SK-N-SH (cell line): ENCODE measurements at regions not wholly inside any gene's neighbourhood (a gene's known extent, or its start where the extent isn't known, plus 50 kb on each side); places are given as distances from the start of the nearest gene placed in this dataset.

Experiments
- CTCF ChIA-PET: fragments of 300-600, 350-600 bp; formaldehyde crosslinking; extraction: SDS; loops from one replicate; lab custom pipeline; 2021; lab: Yijun Ruan, JAX
- POLR2A ChIA-PET: fragments of 350-600 bp; sonication (Branson Sonifier 250); formaldehyde crosslinking; extraction: SDS; loops from one replicate; lab custom pipeline; 2020; ENCODE audit warnings: antibody characterized with exemption, inconsistent platforms; lab: Yijun Ruan, JAX
- DNase-seq: peaks from one replicate; pipeline ENCODE4 v3.0.0; 2012
- H2AFZ ChIP-seq: fragments of 200-600 bp; sonication (generic); 2 replicates; pipeline ENCODE4 v1.8.1; 2016; ENCODE audit warnings: antibody characterized with exemption, mild to moderate bottlenecking, low read depth
- H3F3A ChIP-seq: fragments of 200-600 bp; sonication (generic); replicated peaks from 2 replicates; pipeline ENCODE3; 2016; ENCODE audit warnings: antibody characterized with exemption, mild to moderate bottlenecking; ENCODE audit not compliant: insufficient read depth
- H3K27ac ChIP-seq, 2 experiments: fragments of 200-500 bp in 1 of 2; fragments of 200-600 bp in 1 of 2; sonication (Bioruptor generic) in 1 of 2; sonication (generic), shearing (Covaris generic) in 1 of 2; 2 replicates each; pipeline versions ENCODE4 v1.5.1 to v1.6.1; 2014 to 2016; ENCODE audit warnings: low read depth in 2 of 2, inconsistent platforms in 1 of 2, low read length in 1 of 2, mild to moderate bottlenecking in 1 of 2, mixed read lengths in 1 of 2
- H3K27me3 ChIP-seq: fragments of 200-600 bp; sonication (generic), shearing (Covaris generic); 2 replicates; pipeline ENCODE4 v1.6.1; 2016; ENCODE audit warnings: mixed run types; ENCODE audit not compliant: insufficient read depth
- H3K36me3 ChIP-seq, 2 experiments: fragments of 200-500 bp in 1 of 2; fragments of 200-600 bp in 1 of 2; sonication (Bioruptor generic) in 1 of 2; sonication (generic) in 1 of 2; replicated peaks in 1 of 2; 2 replicates each; pipeline versions ENCODE3 to v1.5.1; 2014 to 2016; ENCODE audit warnings: low read length in 1 of 2, mild to moderate bottlenecking in 1 of 2; ENCODE audit not compliant: insufficient read depth in 2 of 2, control insufficient read depth in 1 of 2
- H3K4me1 ChIP-seq, 2 experiments: fragments of 200-500 bp in 1 of 2; fragments of 200-600 bp in 1 of 2; sonication (Bioruptor generic) in 1 of 2; sonication (generic), shearing (Covaris generic) in 1 of 2; 2 replicates each; pipeline versions ENCODE4 v1.5.1 to v1.6.1; 2014 to 2016; ENCODE audit warnings: low read depth in 1 of 2, low read length in 1 of 2, mixed run types in 1 of 2; ENCODE audit not compliant: insufficient read depth in 2 of 2, control insufficient read depth in 1 of 2
- H3K4me2 ChIP-seq: fragments of 200-600 bp; sonication (generic), shearing (Covaris generic); 2 replicates; pipeline ENCODE4 v1.6.1; 2017; ENCODE audit warnings: mixed run types
- H3K4me3 ChIP-seq, 2 experiments: fragments of 200-500 bp in 1 of 2; fragments of 200-600 bp in 1 of 2; sonication (Bioruptor generic) in 1 of 2; sonication (generic), shearing (Covaris generic) in 1 of 2; 2 replicates each; pipeline versions ENCODE4 v1.5.1 to v1.8.1; 2014 to 2016; ENCODE audit warnings: low read depth in 2 of 2, inconsistent platforms in 1 of 2, low read length in 1 of 2, mild to moderate bottlenecking in 1 of 2, mixed read lengths in 1 of 2, moderate library complexity in 1 of 2
- H3K79me2 ChIP-seq: fragments of 200-600 bp; sonication (generic); 2 replicates; pipeline ENCODE4 v1.8.1; 2017; ENCODE audit warnings: mild to moderate bottlenecking; ENCODE audit not compliant: insufficient read depth
- H3K9ac ChIP-seq: fragments of 200-600 bp; sonication (generic); 2 replicates; pipeline ENCODE4 v1.6.1; 2017; ENCODE audit warnings: mixed run types
- H3K9me2 ChIP-seq: fragments of 200-600 bp; sonication (generic); 2 replicates; pipeline ENCODE4 v1.6.1; 2017; ENCODE audit warnings: mixed run types
- H3K9me3 ChIP-seq: fragments of 200-600 bp; sonication (generic); 2 replicates; pipeline ENCODE4 v1.6.1; 2017; ENCODE audit warnings: mixed run types, mild to moderate bottlenecking, moderate library complexity
- H4K20me1 ChIP-seq: fragments of 200-600 bp; sonication (generic); 2 replicates; pipeline ENCODE4 v1.6.1; 2017; ENCODE audit warnings: mild to moderate bottlenecking, mixed run types; ENCODE audit not compliant: insufficient read depth
- CTCF ChIP-seq: fragments of 200-600 bp; sonication (generic); IDR thresholded peaks from 2 replicates; pipeline ENCODE4 v1.6.1; 2017; ENCODE audit warnings: antibody characterized with exemption, mild to moderate bottlenecking, moderate library complexity
- EP300 ChIP-seq, 2 experiments: IDR thresholded peaks; 2 replicates each; pipeline versions ENCODE4 v1.4.0 to v1.6.1; 2012; ENCODE audit warnings: borderline replicate concordance in 1 of 2, low read depth in 1 of 2, low read length in 1 of 2
- EZH2phosphoT487 ChIP-seq: fragments of 200-600 bp; sonication (generic); IDR thresholded peaks from 2 replicates; pipeline ENCODE4 v1.6.1; 2017; ENCODE audit warnings: low read depth, mixed run types, mild to moderate bottlenecking, antibody characterized with exemption, moderate library complexity, borderline replicate concordance
- FOSL2 ChIP-seq: IDR thresholded peaks from 2 replicates; pipeline ENCODE4 v1.4.0; 2012; ENCODE audit warnings: low read depth, mild to moderate bottlenecking, moderate library complexity, borderline replicate concordance
- FOXJ3 ChIP-seq: sonication (generic); formaldehyde crosslinking; IDR thresholded peaks from 2 replicates; pipeline ENCODE4 v1.5.1; 2020; ENCODE audit warnings: mild to moderate bottlenecking, missing genetic modification reagents
- GATA2 ChIP-seq: sonication (generic); formaldehyde crosslinking; IDR thresholded peaks from 2 replicates; pipeline ENCODE4 v1.5.0; 2020; ENCODE audit warnings: mild to moderate bottlenecking, missing genetic modification reagents
- IRF3 ChIP-seq: fragments of 150-350 bp; IDR thresholded peaks from 2 replicates; pipeline ENCODE4 v1.6.1; 2016; ENCODE audit warnings: mild to moderate bottlenecking, low read depth, low read length
- JUND ChIP-seq: IDR thresholded peaks from 2 replicates; pipeline ENCODE4 v1.4.0; 2012
- MAX ChIP-seq: IDR thresholded peaks from 2 replicates; pipeline ENCODE4 v1.4.0; 2012; ENCODE audit warnings: low read depth
- MEF2A ChIP-seq: IDR thresholded peaks from 2 replicates; pipeline ENCODE4 v1.4.0; 2012; ENCODE audit warnings: low read depth, borderline replicate concordance
- MXI1 ChIP-seq: IDR thresholded peaks from 2 replicates; pipeline ENCODE4 v1.6.1; 2012; ENCODE audit warnings: mild to moderate bottlenecking, low read depth, low read length, improper control_type of control experiment
- NFIC ChIP-seq: IDR thresholded peaks from 2 replicates; pipeline ENCODE4 v1.4.0; 2012; ENCODE audit warnings: borderline replicate concordance
- PBX3 ChIP-seq: IDR thresholded peaks from 2 replicates; pipeline ENCODE4; 2012
- RAD21 ChIP-seq: IDR thresholded peaks from 2 replicates; pipeline ENCODE4 v1.6.1; 2012; ENCODE audit warnings: mild to moderate bottlenecking, low read length
- RCOR1 ChIP-seq: fragments of 150-350 bp; IDR thresholded peaks from 2 replicates; pipeline ENCODE4 v1.6.1; 2017; ENCODE audit warnings: antibody characterized with exemption, low read length
- RFX5 ChIP-seq: IDR thresholded peaks from 2 replicates; pipeline ENCODE4 v1.6.1; 2012; ENCODE audit warnings: mild to moderate bottlenecking, improper control_type of control experiment, low read length
- RXRA ChIP-seq: IDR thresholded peaks from 2 replicates; pipeline ENCODE4 v1.4.0; 2012; ENCODE audit warnings: low read depth, mild to moderate bottlenecking, borderline replicate concordance
- SIN3A ChIP-seq: IDR thresholded peaks from 2 replicates; pipeline ENCODE4 v1.6.1; 2012; ENCODE audit warnings: low read depth, mild to moderate bottlenecking, low read length, moderate library complexity, borderline replicate concordance
- SMC3 ChIP-seq: IDR thresholded peaks from 2 replicates; pipeline ENCODE4 v1.6.1; 2012; ENCODE audit warnings: low read depth, low read length, improper control_type of control experiment
- TCF12 ChIP-seq: IDR thresholded peaks from 2 replicates; pipeline ENCODE4 v1.4.0; 2012
- USF2 ChIP-seq: fragments of 150-350 bp; IDR thresholded peaks from 2 replicates; pipeline ENCODE4 v1.6.1; 2017; ENCODE audit warnings: antibody characterized with exemption, low read length, low read depth, borderline replicate concordance
- YY1 ChIP-seq: IDR thresholded peaks from 2 replicates; pipeline ENCODE4 v1.4.0; 2012; ENCODE audit warnings: low read depth, mild to moderate bottlenecking
- WGBS: methylation state at CpG from one replicate; pipeline ENCODE4 v1.1.6; 2017; ENCODE audit warnings: low lambda C conversion rate; 5-methylcytosine and 5-hydroxymethylcytosine counted together

- TF ChIP-seq PBX3 (no peak), MXI1 (no peak), EP300 (IDR thresholded peaks at IDR 0.05; ENCODE audit: borderline replicate concordance in 1 of 2, low read depth in 1 of 2, low read length in 1 of 2) (no peak), SIN3A (no peak)
Measured at GRCh38 chr2:78682781-78683180, 342.7 kb upstream of the REG3G start (continued).

GRCh38 chr2:78686625-78687153 lies 338.8 kb upstream of the REG3G start:
- no peaks in the 10 kb centered on the region for H3K36me3 ChIP-seq
- WGBS, result 22% methylated on average over 3 of the region's 3 CpGs
- CTCF ChIA-PET, result no interaction called here
- H3K9ac ChIP-seq, result no peak overlapping the region
- H3K27me3 ChIP-seq, result no peaks in the 10 kb centered on the region
- no peak overlapping the region for H2AFZ ChIP-seq
- H3F3A ChIP-seq, result no peaks in the 10 kb centered on the region
- no peaks in the 10 kb centered on the region for H3K4me1 ChIP-seq
- H3K4me3 ChIP-seq, result no peak overlapping the region
- TF ChIP-seq USF2, result no peak
- TF ChIP-seq MEF2A, result no peak
- no peak for TF ChIP-seq SIN3A
- TF ChIP-seq MAX, result no peak
- TF ChIP-seq RFX5, result no peak
- DNase-seq, result no peak
- no peaks in the 10 kb centered on the region for H4K20me1 ChIP-seq
- H3K27ac ChIP-seq, result no peak overlapping the region
- H3K4me2 ChIP-seq, result no peak overlapping the region
- H3K9me3 ChIP-seq, result no peaks in the 10 kb centered on the region
- no peaks in the 10 kb centered on the region for H3K79me2 ChIP-seq
- POLR2A ChIA-PET, result no interaction called here
- no peaks in the 10 kb centered on the region for H3K9me2 ChIP-seq

- no peak overlapping the region for H3K4me3 ChIP-seq
- H2AFZ ChIP-seq, result no peak overlapping the region
- H3F3A ChIP-seq, result no peaks in the 10 kb centered on the region
- no peaks in the 10 kb centered on the region for H3K9me2 ChIP-seq
- WGBS, result 39% methylated on average over 3 of the region's 3 CpGs
- H3K9ac ChIP-seq, result no peak overlapping the region
- no peaks in the 10 kb centered on the region for H3K27me3 ChIP-seq
- H3K36me3 ChIP-seq, result no peaks in the 10 kb centered on the region
- ChIA-PET POLR2A (no interaction called here), CTCF (no interaction called here)
- no peaks in the 10 kb centered on the region for H3K9me3 ChIP-seq
- H3K4me1 ChIP-seq, result no peaks in the 10 kb centered on the region
- H3K27ac ChIP-seq, result no peak overlapping the region
- H3K4me2 ChIP-seq, result no peak overlapping the region
- H4K20me1 ChIP-seq, result no peaks in the 10 kb centered on the region
- H3K79me2 ChIP-seq, result no peaks in the 10 kb centered on the region
- DNase-seq, result no peak
- no peak for TF ChIP-seq SMC3
- no peak for TF ChIP-seq JUND
- no peak for TF ChIP-seq RCOR1
- no peak for TF ChIP-seq GATA2 (CRISPR knock-in tag)
- TF ChIP-seq NFIC, result no peak
- TF ChIP-seq FOSL2, result no peak
- no peak for TF ChIP-seq RXRA
- TF ChIP-seq RAD21, result no peak
- no peak for TF ChIP-seq YY1
- TF ChIP-seq IRF3, result no peak
- no peak for TF ChIP-seq FOXJ3
- no peak for TF ChIP-seq PBX3
- TF ChIP-seq EZH2phosphoT487, result no peak
- TF ChIP-seq CTCF, result no peak
- no peak for TF ChIP-seq TCF12
- no peak for TF ChIP-seq MEF2A
Measured at GRCh38 chr2:78699696-78700095, 325.8 kb upstream of the REG3G start.
